ENCODE measurements at regions not wholly inside any gene's neighbourhood (a gene's known extent, or its start where the extent isn't known, plus 50 kb on each side); places are given as distances from the start of the nearest gene placed in this dataset.

DNA sequence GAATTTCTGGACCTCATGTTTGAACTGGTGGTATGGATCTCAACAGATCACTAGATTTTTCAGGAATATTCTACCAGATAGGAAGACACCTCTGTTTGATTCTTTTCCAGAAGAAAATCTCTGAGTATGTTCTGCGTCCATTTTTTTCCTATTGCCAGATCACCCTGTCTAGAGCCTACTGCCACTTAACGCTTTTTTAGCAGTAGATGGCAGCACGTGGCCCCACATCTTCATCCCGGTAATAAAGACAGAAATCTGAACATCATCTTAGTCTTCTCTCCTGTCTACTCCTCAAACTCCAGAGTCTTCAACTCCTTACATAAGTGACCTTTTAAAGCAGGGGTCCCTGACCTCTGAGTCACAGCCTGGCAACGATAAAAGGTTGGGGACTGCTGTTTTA lies 184.7 kb downstream of the TMA16 start:
- TF ChIP-seq CTCF (conservative IDR thresholded peaks at IDR 0.05; ENCODE audit: low read length) = peak; percentile 74
- no peak for TF ChIP-seq EZH2phosphoT487 (IDR thresholded peaks at IDR 0.05; ENCODE audit: borderline replicate concordance, low read depth, low read length)

Measured in OCI-LY7 (cell line).